Cardiac muscle cell (in vitro differentiated cells and primary cell): ENCODE measurements at regions not wholly inside any gene's neighbourhood (a gene's known extent, or its start where the extent isn't known, plus 50 kb on each side); places are given as distances from the start of the nearest gene placed in this dataset.

ENCODE experiments used
- DNase-seq, 2 donors: peaks; one replicate each; pipeline versions ENCODE4 v3.0.0 to v3.0.0-alpha.2; 2010 to 2017; ENCODE audit warnings: low read depth in 1 of 2, low spot score in 1 of 2
- H3K27ac ChIP-seq: fragments of 200-600 bp; sonication (generic); 2 replicates; pipeline ENCODE4 v1.5.1; 2016
- H3K27me3 ChIP-seq: fragments of 200-600 bp; sonication (generic); 2 replicates; pipeline ENCODE4 v1.6.0; 2016; ENCODE audit warnings: control low read depth
- H3K36me3 ChIP-seq: fragments of 200-600 bp; sonication (generic); 2 replicates; pipeline ENCODE4 v1.5.1; 2016; ENCODE audit warnings: control low read depth
- H3K4me1 ChIP-seq: fragments of 200-600 bp; sonication (generic); 2 replicates; pipeline ENCODE4 v1.8.1; 2017; ENCODE audit warnings: low read depth, mild to moderate bottlenecking, mixed run types
- H3K4me3 ChIP-seq: fragments of 200-600 bp; sonication (generic); 2 replicates; pipeline ENCODE4 v1.5.1; 2016; ENCODE audit warnings: mild to moderate bottlenecking
- H3K9me3 ChIP-seq: fragments of 200-600 bp; sonication (generic); 2 replicates; pipeline ENCODE4 v1.5.1; 2017; ENCODE audit warnings: low read depth, mild to moderate bottlenecking, control low read depth
- CTCF ChIP-seq: IDR thresholded peaks from 2 replicates; pipeline ENCODE4 v1.5.1; 2012; ENCODE audit warnings: low read depth, mild to moderate bottlenecking, low read length

GRCh38 chr5:124683917-124684555, 62.4 kb downstream of the ZNF608 start:
- H3K27ac ChIP-seq: peak overlapping the region; percentile 32
- TF ChIP-seq CTCF: no peak
- H3K4me3 ChIP-seq: no peak overlapping the region
- DNase-seq: no peak
- H3K4me1 ChIP-seq: peaks cover 51% of the 10 kb centered on the region
- H3K36me3 ChIP-seq: no peaks in the 10 kb centered on the region
- H3K27me3 ChIP-seq: no peaks in the 10 kb centered on the region
- no peaks in the 10 kb centered on the region for H3K9me3 ChIP-seq

- no peaks in the 10 kb centered on the region for H3K27me3 ChIP-seq
- no peak for DNase-seq
- peaks cover 67% of the 10 kb centered on the region for H3K4me1 ChIP-seq
- no peaks in the 10 kb centered on the region for H3K9me3 ChIP-seq
- H3K36me3 ChIP-seq: no peaks in the 10 kb centered on the region
- H3K4me3 ChIP-seq: no peak overlapping the region
- H3K27ac ChIP-seq: peak overlapping the region; percentile 85
- TF ChIP-seq CTCF: no peak
These were observed 66.8 kb downstream of the ZNF608 start for GRCh38 chr5:124679578-124680199.

GRCh38 chr5:124678922-124679519, 67.4 kb downstream of the ZNF608 start:
- TF ChIP-seq CTCF: no peak
- DNase-seq: no peak
- H3K27ac ChIP-seq: peak overlapping the region; percentile 85
- H3K27me3 ChIP-seq: no peaks in the 10 kb centered on the region
- H3K9me3 ChIP-seq: no peaks in the 10 kb centered on the region
- no peaks in the 10 kb centered on the region for H3K36me3 ChIP-seq
- peaks cover 62% of the 10 kb centered on the region for H3K4me1 ChIP-seq
- H3K4me3 ChIP-seq: no peak overlapping the region

GRCh38 chr5:124678468-124678867, 68.0 kb downstream of the ZNF608 start:
- Histone ChIP-seq H3K4me3 (no peak overlapping the region), H3K27ac (peak overlapping the region; percentile 85), H3K9me3 (no peaks in the 10 kb centered on the region), H3K36me3 (no peaks in the 10 kb centered on the region), H3K4me1 (peaks cover 58% of the 10 kb centered on the region), H3K27me3 (no peaks in the 10 kb centered on the region)
- no peak for DNase-seq
- no peak for TF ChIP-seq CTCF

- H3K4me3 ChIP-seq: no peak overlapping the region
- H3K27ac ChIP-seq: peak overlapping the region; percentile 85
- no peaks in the 10 kb centered on the region for H3K36me3 ChIP-seq
- H3K4me1 ChIP-seq: peaks cover 57% of the 10 kb centered on the region
- TF ChIP-seq CTCF: no peak
- no peaks in the 10 kb centered on the region for H3K9me3 ChIP-seq
- peak in 1 of 2 donors; percentile 65 for DNase-seq
- no peaks in the 10 kb centered on the region for H3K27me3 ChIP-seq
These were observed 68.8 kb downstream of the ZNF608 start for GRCh38 chr5:124677374-124678351.
